GM12878 (cell line): ENCODE measurements at regions not wholly inside any gene's neighbourhood (a gene's known extent, or its start where the extent isn't known, plus 50 kb on each side); places are given as distances from the start of the nearest gene placed in this dataset.

Experiments
- ATAC-seq: fragments of 200-7000 bp; cut with Tn5 transposase; 3 replicates; pipeline ENCODE4 v1.9.1; 2020; ENCODE audit warnings: mild to moderate bottlenecking, moderate library complexity
- BruUV-seq: library from RNA; stranded (reverse); fragments of 400-500 nt; replicated peaks from 2 replicates; lab custom pipeline; 2021; lab: Mats Ljungman, UMichigan
- CTCF ChIA-PET: fragments of 300-600 bp; sonication (Branson Sonifier 250); formaldehyde crosslinking; extraction: SDS; loops from one replicate; lab custom pipeline; 2021; ENCODE audit warnings: inconsistent platforms; lab: Yijun Ruan, JAX
- POLR2A ChIA-PET: fragments of 350-600 bp; formaldehyde crosslinking; extraction: SDS; loops from one replicate; lab custom pipeline; 2021; ENCODE audit warnings: inconsistent platforms; lab: Charles Lee
- RAD21 ChIA-PET: fragments of 300-600 bp; sonication (Branson Sonifier 250); formaldehyde crosslinking; loops from one replicate; lab custom pipeline; 2023; ENCODE audit warnings: antibody characterized with exemption; ENCODE audit not compliant: unreplicated experiment; lab: Charles Lee
- SMC1A ChIA-PET: fragments of 300-600 bp; sonication (Branson Sonifier 250); formaldehyde crosslinking; loops from one replicate; lab custom pipeline; 2023; ENCODE audit not compliant: unreplicated experiment, uncharacterized antibody; lab: Charles Lee
- DNase-seq: peaks from one replicate; pipeline ENCODE4 v3.0.0-alpha.2; 2011; ENCODE audit warnings: low read depth, low spot score
- FAIRE-seq: peaks from 3 replicates; lab custom pipeline; 2011; peaks lifted over from hg19 to GRCh38; lab: Jason Lieb, UNC
- H2AFZ ChIP-seq: 2 replicates; pipeline ENCODE4 v1.6.0; 2011; ENCODE audit warnings: low read depth, low read length, control low read depth; ENCODE audit not compliant: control insufficient read depth
- H3K27ac ChIP-seq: 2 replicates; pipeline ENCODE4 v1.5.1; 2011; ENCODE audit warnings: control low read depth; ENCODE audit not compliant: control insufficient read depth, insufficient read depth
- H3K27me3 ChIP-seq, 2 experiments: replicated peaks in 1 of 2; 2 replicates each; pipeline versions ENCODE4 v1.6.0 to v1.6.1; 2011; ENCODE audit warnings: low read length in 1 of 2; ENCODE audit not compliant: control insufficient read depth in 2 of 2, insufficient read depth in 2 of 2
- H3K36me3 ChIP-seq, 2 experiments: 2 replicates each; pipeline ENCODE4 v1.5.1; 2011; ENCODE audit warnings: low read length in 1 of 2; ENCODE audit not compliant: control insufficient read depth in 2 of 2, insufficient read depth in 2 of 2
- H3K4me1 ChIP-seq: 2 replicates; pipeline ENCODE4 v1.6.1; 2011; ENCODE audit warnings: mild to moderate bottlenecking, low read length, moderate library complexity, mixed read lengths; ENCODE audit not compliant: control insufficient read depth, insufficient read depth
- H3K4me2 ChIP-seq: 2 replicates; pipeline ENCODE4 v1.6.0; 2011; ENCODE audit warnings: control low read depth; ENCODE audit not compliant: control insufficient read depth, insufficient read depth
- H3K4me3 ChIP-seq: fragments of 200-600 bp; sonication (generic); 2 replicates; pipeline ENCODE4 v1.5.1; 2016
- H3K79me2 ChIP-seq: 2 replicates; pipeline ENCODE4 v1.6.0; 2011; ENCODE audit warnings: low read length; ENCODE audit not compliant: control insufficient read depth, insufficient read depth
- H3K9ac ChIP-seq: 2 replicates; pipeline ENCODE4 v1.8.0; 2011; ENCODE audit warnings: low read length, control low read depth, mixed read lengths; ENCODE audit not compliant: control insufficient read depth, insufficient read depth
- H3K9me3 ChIP-seq: replicated peaks from 3 replicates; pipeline ENCODE4 v1.5.1; 2011; ENCODE audit warnings: mild to moderate bottlenecking, low read length; ENCODE audit not compliant: control insufficient read depth, insufficient read depth
- H4K20me1 ChIP-seq: 2 replicates; pipeline ENCODE4 v1.6.0; 2011; ENCODE audit not compliant: control insufficient read depth, insufficient read depth
- ASH2L ChIP-seq: fragments of 300-600, 200-600 bp; sonication (generic); IDR thresholded peaks from 2 replicates; pipeline ENCODE4 v1.6.1; 2017; ENCODE audit warnings: low read depth, mild to moderate bottlenecking, borderline replicate concordance
- BMI1 ChIP-seq: fragments of 450-650 bp; IDR thresholded peaks from 2 replicates; pipeline ENCODE4 v1.6.1; 2016; ENCODE audit warnings: mild to moderate bottlenecking, moderate library complexity, borderline replicate concordance
- CEBPB ChIP-seq, 2 experiments: fragments of 150-350 bp in 1 of 2; IDR thresholded peaks; 2 replicates each; pipeline ENCODE4 v1.6.1; 2012 to 2014; ENCODE audit warnings: low read depth in 2 of 2, low read length in 2 of 2, borderline replicate concordance in 1 of 2, inconsistent platforms in 1 of 2
- DPF2 ChIP-seq: fragments of 450-650 bp; IDR thresholded peaks from 2 replicates; pipeline ENCODE4 v1.6.1; 2017; ENCODE audit warnings: mild to moderate bottlenecking
- EED ChIP-seq: sonication (generic); IDR thresholded peaks from 2 replicates; pipeline ENCODE4 v1.6.1; 2016; ENCODE audit warnings: antibody characterized with exemption, low read depth
- HDAC6 ChIP-seq: fragments of 200-600 bp; sonication (generic); IDR thresholded peaks from one replicate; pipeline ENCODE4 v1.8.0; 2017; ENCODE audit warnings: antibody characterized with exemption; ENCODE audit not compliant: unreplicated experiment
- MTA3 ChIP-seq: IDR thresholded peaks from 2 replicates; pipeline ENCODE4 v1.6.1; 2012; ENCODE audit warnings: low read length, inconsistent platforms, borderline replicate concordance
- PKNOX1 ChIP-seq: fragments of 450-650 bp; IDR thresholded peaks from 2 replicates; pipeline ENCODE4 v1.6.1; 2016; ENCODE audit warnings: mild to moderate bottlenecking
- POLR2A ChIP-seq: IDR thresholded peaks from 2 replicates; pipeline ENCODE4 v1.6.1; 2011; ENCODE audit warnings: low read depth, mild to moderate bottlenecking, low read length
- RCOR1 ChIP-seq: conservative IDR thresholded peaks from 2 replicates; pipeline ENCODE4 v1.6.1; 2012; ENCODE audit warnings: low read depth, low read length, improper control_type of control experiment
- SPI1 ChIP-seq: IDR thresholded peaks from 2 replicates; pipeline ENCODE4 v1.6.1; 2011; ENCODE audit warnings: low read depth, mild to moderate bottlenecking, low read length, moderate library complexity, borderline replicate concordance; ENCODE audit not compliant: insufficient read depth
- STAT1 ChIP-seq: fragments of 450-650 bp; conservative IDR thresholded peaks from 2 replicates; pipeline ENCODE4 v1.6.1; 2014; ENCODE audit warnings: antibody characterized with exemption, mild to moderate bottlenecking
- SUZ12 ChIP-seq: fragments of 200-600 bp; sonication (generic); IDR thresholded peaks from one replicate; pipeline ENCODE4 v1.6.1; 2018; ENCODE audit warnings: antibody characterized with exemption, mild to moderate bottlenecking; ENCODE audit not compliant: unreplicated experiment
- TAF1 ChIP-seq: IDR thresholded peaks from 2 replicates; pipeline ENCODE4 v1.6.1; 2011; ENCODE audit warnings: mild to moderate bottlenecking, low read depth, low read length, borderline replicate concordance
- YBX1 ChIP-seq: fragments of 450-650 bp; IDR thresholded peaks from 2 replicates; pipeline ENCODE4 v1.6.1; 2016; ENCODE audit warnings: antibody characterized with exemption
- ZBTB33 ChIP-seq: fragments of 450-650 bp; IDR thresholded peaks from 2 replicates; pipeline ENCODE4 v1.6.1; 2017; ENCODE audit warnings: mild to moderate bottlenecking
- ZNF592 ChIP-seq: fragments of 450-650 bp; IDR thresholded peaks from 2 replicates; pipeline ENCODE4 v1.6.1; 2017; ENCODE audit warnings: mild to moderate bottlenecking, moderate library complexity
- WGBS: methylation state at CpG from one replicate; pipeline ENCODE4 v1.1.6; 2016; ENCODE audit warnings: low lambda C conversion rate; ENCODE audit not compliant: insufficient replicate concordance, insufficient coverage; ENCODE audit errors: missing lambda C conversion rate; 5-methylcytosine and 5-hydroxymethylcytosine counted together
- in situ Hi-C: fragments of 300-500 bp; cut with MboI; formaldehyde crosslinking; loops from 9 replicates; pipeline ENCODE4 v1.14.3; 2018; ENCODE audit warnings: mixed read lengths
- intact Hi-C: fragments of 100-400 bp; cut with micrococcal nuclease; formaldehyde crosslinking; loops from one replicate; pipeline ENCODE4 v1.14.2; 2022; ENCODE audit not compliant: unreplicated experiment

- TF ChIP-seq ZBTB33 = no peak
Observed at GRCh38 chr6:82078286-82078908, 169.1 kb downstream of the IBTK start (continued).

GRCh38 chr6:82076916-82077315, 170.6 kb downstream of the IBTK start:
- H3K9ac ChIP-seq = no peak overlapping the region
- intact Hi-C loops = no loop called here
- in situ Hi-C loops = no loop called here
- POLR2A ChIA-PET = no interaction called here
- no peaks in the 10 kb centered on the region for H3K36me3 ChIP-seq
- RAD21 ChIA-PET = interaction anchor here (1.5 kb wide), 1 partner anchor 8 kb away, joined by 4 read pairs; no protein-coding TSS in a partner anchor
- H4K20me1 ChIP-seq = no peaks in the 10 kb centered on the region
- no peaks in the 10 kb centered on the region for H3K27me3 ChIP-seq
- H3K4me3 ChIP-seq = no peak overlapping the region
- no TSS peak for BruUV-seq
- FAIRE-seq (no peak), DNase-seq (no peak), ATAC-seq (no peak)
- no peaks in the 10 kb centered on the region for H3K4me1 ChIP-seq
- H3K4me2 ChIP-seq = no peak overlapping the region
- WGBS = 0% methylated on average over 1 of the region's 1 CpG
- H3K27ac ChIP-seq = no peak overlapping the region
- CTCF ChIA-PET = interaction anchor here (1.5 kb wide), 1 partner anchor 8 kb away, joined by 6 read pairs; no protein-coding TSS in a partner anchor
- H3K79me2 ChIP-seq = no peaks in the 10 kb centered on the region
- H3K9me3 ChIP-seq = no peaks in the 10 kb centered on the region
- no peak overlapping the region for H2AFZ ChIP-seq
- SMC1A ChIA-PET = interaction anchor here (0.8 to 2.1 kb wide), 4 partner anchors 10 to 29 kb away, joined by 3 to 10 read pairs (median 3); no protein-coding TSS in a partner anchor
- TF ChIP-seq ZNF592 (no peak), ASH2L (no peak), TAF1 (no peak), YBX1 (no peak), MTA3 (no peak), CEBPB (IDR thresholded peaks at IDR 0.05; ENCODE audit: borderline replicate concordance in 1 of 2, low read depth in 2 of 2, low read length in 2 of 2) (no peak), STAT1 (no peak), HDAC6 (no peak), PKNOX1 (no peak), EED (no peak), POLR2A (no peak), SPI1 (no peak), DPF2 (no peak), RCOR1 (no peak), BMI1 (no peak), SUZ12 (no peak)
